ENCODE measurements at regions not wholly inside any gene's neighbourhood (a gene's known extent, or its start where the extent isn't known, plus 50 kb on each side); places are given as distances from the start of the nearest gene placed in this dataset.
A peak's percentile ranks its signal among the peaks of the same experiment; 100 is the strongest.

DNA sequence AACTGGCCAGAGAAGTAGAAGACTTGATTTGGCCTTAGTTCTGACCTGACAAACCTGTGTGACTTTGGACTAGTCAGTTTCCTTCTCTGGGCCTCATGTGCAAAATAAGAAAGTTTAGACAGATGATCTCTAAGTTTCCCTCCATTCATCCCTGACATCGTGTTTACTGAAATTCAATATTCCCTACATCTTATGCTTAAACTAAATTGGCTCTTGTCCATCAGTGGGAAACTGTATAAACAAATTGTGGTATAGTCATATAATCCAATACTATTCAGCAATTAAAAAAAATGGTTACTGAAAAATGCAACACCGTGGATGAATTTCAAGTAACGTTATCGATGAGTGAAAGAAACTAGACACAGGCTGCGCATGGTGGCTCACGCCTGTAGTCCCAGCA is 64.4 kb upstream of the HRH1 start:
- H3K9me3 Mint-ChIP-seq: no peaks in the 10 kb centered on the region

DNA sequence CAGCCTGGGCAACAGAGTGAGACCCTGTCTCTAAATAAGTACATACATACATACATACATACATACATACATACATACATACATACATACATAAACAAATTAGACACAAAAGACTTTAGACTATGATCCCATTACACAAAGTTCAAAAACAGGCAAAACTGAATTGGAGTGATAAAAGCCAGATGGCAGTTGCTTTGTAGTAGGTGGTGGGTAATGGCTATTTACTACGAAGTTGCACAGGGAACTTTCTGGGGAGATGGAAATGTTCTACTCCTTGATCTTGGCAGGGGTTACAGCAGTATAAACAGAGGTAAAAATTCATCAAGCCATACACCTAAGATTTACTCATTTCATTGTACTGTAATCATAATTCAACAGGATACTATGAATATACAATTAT is 63.7 kb upstream of the HRH1 start:
- Mint-ChIP-seq H3K4me1 (no peaks in the 10 kb centered on the region), H3K27ac (no peak overlapping the region), H3K9me3 (no peaks in the 10 kb centered on the region), H3K4me3 (no peak overlapping the region), H3K36me3 (no peaks in the 10 kb centered on the region), H3K27me3 (no peaks in the 10 kb centered on the region)
- no peak for DNase-seq (ENCODE audit: low spot score in 2 of 2)
- no peak for ATAC-seq (ENCODE audit: low read depth)

More for the DNA sequence above, 64.4 kb upstream of the HRH1 start:
- H3K27me3 Mint-ChIP-seq: no peaks in the 10 kb centered on the region
- no peak for DNase-seq (ENCODE audit: low spot score in 2 of 2)
- H3K36me3 Mint-ChIP-seq: no peaks in the 10 kb centered on the region
- no peak overlapping the region for H3K4me3 Mint-ChIP-seq
- H3K4me1 Mint-ChIP-seq: no peaks in the 10 kb centered on the region
- no peak overlapping the region for H3K27ac Mint-ChIP-seq
- no peak for ATAC-seq (ENCODE audit: low read depth)

DNA sequence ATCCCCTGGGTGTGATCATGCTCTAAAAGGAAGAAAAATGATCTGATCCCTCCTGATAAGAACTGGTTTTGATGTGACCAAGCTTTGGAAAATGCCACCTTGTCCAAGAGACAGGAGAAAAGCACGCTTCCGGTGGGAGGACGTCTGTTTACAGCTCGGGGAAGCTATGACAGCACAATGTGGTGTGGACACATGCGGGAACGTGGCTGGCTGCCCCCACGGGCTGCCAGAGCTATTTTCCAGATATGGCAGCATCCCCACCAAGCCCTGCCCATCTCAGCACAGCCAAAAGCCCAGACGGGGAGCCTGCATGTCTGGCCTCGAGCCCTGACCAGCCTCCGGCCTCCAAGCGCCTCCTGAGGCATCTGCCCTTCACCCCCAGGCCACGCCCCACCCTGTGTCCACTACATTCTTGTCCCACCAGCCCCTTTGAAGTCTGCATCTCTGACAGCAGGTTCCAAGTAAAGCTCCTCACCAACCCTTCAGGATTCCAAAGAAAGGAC is 63.2 kb upstream of the HRH1 start:
- ATAC-seq (ENCODE audit: low read depth) (no peak), DNase-seq (ENCODE audit: low spot score in 2 of 2) (no peak)
- no peaks in the 10 kb centered on the region for H3K4me1 Mint-ChIP-seq
- no peaks in the 10 kb centered on the region for H3K27me3 Mint-ChIP-seq
- H3K36me3 Mint-ChIP-seq: no peaks in the 10 kb centered on the region
- H3K9me3 Mint-ChIP-seq: no peaks in the 10 kb centered on the region
- no peak overlapping the region for H3K4me3 Mint-ChIP-seq
- H3K27ac Mint-ChIP-seq: no peak overlapping the region

DNA sequence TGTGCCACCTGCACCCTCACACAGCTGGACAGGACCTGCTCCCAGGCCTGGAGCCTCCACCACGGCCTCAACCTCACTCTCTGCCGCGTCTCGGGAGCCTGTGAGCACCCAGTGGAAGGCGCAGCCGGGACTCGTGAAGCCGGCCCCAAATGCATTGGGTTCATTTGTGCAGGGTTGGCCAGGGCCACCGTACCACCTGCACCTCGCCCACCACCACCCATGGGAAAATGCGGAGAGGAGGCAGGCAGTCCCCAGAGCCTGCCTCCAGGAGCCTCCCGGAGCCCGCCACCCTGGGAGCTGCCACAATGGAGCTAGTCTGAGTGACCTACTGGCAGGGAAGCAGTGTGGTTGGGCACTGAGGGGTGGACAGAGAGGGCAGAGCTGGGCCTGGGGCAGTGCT is 62.5 kb upstream of the HRH1 start:
- Mint-ChIP-seq H3K36me3 (no peaks in the 10 kb centered on the region), H3K27me3 (peaks cover 1% of the 10 kb centered on the region), H3K4me3 (no peak overlapping the region), H3K9me3 (no peaks in the 10 kb centered on the region), H3K27ac (no peak overlapping the region), H3K4me1 (peaks cover 4% of the 10 kb centered on the region)
- ATAC-seq (ENCODE audit: low read depth): no peak
- DNase-seq (ENCODE audit: low spot score in 2 of 2): no peak

DNA sequence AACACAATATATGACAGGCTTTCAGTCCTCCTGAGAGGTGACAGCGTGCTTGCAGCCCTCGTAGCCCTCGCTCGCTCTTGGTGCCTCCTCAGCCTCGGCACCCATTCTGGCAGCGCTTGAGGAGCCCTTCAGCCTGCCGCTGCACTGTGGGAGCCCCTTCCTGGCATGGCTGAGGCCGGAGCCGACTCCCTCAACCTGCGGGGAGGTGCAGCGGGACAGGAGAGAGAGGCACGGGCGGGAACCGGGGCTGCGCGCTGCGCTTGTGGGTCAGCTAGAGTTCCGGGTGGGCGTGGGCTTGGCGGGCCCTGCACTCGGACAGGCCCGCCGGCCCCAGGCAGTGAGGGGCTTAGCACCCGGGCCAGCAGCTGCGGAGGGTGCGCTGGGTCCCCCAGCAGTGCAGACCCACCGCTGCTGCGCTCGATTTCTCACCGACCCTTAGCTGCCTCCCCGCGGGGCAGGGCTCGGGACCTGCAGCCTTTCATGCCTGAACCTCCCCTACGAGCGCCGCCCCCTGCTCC is 60.4 kb upstream of the HRH1 start:
- Mint-ChIP-seq H3K4me3 (no peak overlapping the region), H3K36me3 (no peaks in the 10 kb centered on the region), H3K27me3 (peaks cover 3% of the 10 kb centered on the region), H3K4me1 (peaks cover 4% of the 10 kb centered on the region), H3K27ac (no peak overlapping the region), H3K9me3 (no peaks in the 10 kb centered on the region)
- no peak for DNase-seq (ENCODE audit: low spot score in 2 of 2)
- no peak for ATAC-seq (ENCODE audit: low read depth)

DNA sequence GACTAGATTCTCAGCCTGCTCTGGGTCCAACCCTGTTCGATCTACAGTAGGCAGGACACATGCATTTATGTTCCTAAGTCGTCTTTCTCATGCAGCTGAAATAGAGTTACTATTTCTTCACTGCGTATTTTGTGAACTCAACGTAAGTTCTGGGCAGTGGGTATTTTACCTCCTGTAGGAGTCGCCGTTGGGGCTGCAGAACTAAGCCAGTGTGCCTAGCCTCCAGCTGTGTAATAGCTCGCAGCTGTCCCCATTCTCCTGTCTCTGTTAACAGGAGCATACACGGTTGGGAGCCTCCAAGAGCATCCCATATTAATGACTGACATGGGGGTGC is 58.4 kb upstream of the HRH1 start:
- H3K4me3 Mint-ChIP-seq: no peak overlapping the region
- ATAC-seq (ENCODE audit: low read depth) (no peak), DNase-seq (ENCODE audit: low spot score in 2 of 2) (no peak)
- H3K36me3 Mint-ChIP-seq: no peaks in the 10 kb centered on the region
- no peak overlapping the region for H3K27ac Mint-ChIP-seq
- H3K4me1 Mint-ChIP-seq: peaks cover 4% of the 10 kb centered on the region
- no peaks in the 10 kb centered on the region for H3K9me3 Mint-ChIP-seq
- peaks cover 5% of the 10 kb centered on the region for H3K27me3 Mint-ChIP-seq

DNA sequence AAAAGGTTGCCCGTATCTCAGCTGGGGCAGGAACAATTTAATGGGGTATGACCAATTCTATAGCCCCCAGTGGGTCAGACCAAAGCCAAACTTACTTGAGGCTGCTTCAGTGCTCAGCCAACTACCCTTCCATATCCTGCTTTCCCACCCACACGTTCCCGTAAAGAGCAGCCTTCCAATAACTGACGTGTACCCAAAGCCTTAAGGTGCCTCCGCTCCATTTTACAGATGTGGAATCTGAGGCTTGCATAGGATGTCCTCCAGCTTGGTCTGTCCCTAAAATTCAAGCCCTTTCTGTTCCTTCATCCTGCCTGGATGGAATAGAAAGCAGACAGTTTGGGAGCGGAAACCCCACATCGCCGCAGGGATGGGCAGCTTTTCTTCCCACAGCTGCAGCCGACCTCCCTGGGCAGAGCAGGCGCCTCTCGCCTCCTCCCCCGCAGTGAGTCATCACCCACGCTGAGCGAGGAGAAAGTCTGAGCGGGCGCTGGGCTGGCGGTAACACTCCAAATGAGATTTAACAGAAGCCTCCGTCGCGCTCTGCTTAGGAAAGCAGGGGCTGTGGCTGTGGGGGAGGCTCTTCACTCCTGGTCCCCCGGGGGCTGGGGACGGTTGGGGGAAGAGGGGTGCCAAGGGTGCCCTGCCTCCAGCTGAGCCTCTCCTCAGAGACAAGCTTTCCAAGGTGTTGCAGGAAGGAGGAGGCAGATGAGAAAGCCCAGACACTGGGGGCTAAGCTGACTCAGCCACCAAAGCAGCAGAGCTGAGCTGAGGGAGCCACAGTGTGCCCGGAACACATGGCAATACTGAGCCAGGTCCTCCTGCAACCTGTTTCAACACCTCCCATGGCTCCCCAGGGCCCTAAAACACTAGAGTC is 57.8 kb upstream of the HRH1 start:
- no peak overlapping the region for H3K4me3 Mint-ChIP-seq
- H3K36me3 Mint-ChIP-seq: no peaks in the 10 kb centered on the region
- peaks cover 4% of the 10 kb centered on the region for H3K4me1 Mint-ChIP-seq
- H3K27me3 Mint-ChIP-seq: peaks cover 5% of the 10 kb centered on the region
- no peak for DNase-seq (ENCODE audit: low spot score in 2 of 2)
- no peaks in the 10 kb centered on the region for H3K9me3 Mint-ChIP-seq
- no peak overlapping the region for H3K27ac Mint-ChIP-seq
- ATAC-seq (ENCODE audit: low read depth): peak; percentile 52

DNA sequence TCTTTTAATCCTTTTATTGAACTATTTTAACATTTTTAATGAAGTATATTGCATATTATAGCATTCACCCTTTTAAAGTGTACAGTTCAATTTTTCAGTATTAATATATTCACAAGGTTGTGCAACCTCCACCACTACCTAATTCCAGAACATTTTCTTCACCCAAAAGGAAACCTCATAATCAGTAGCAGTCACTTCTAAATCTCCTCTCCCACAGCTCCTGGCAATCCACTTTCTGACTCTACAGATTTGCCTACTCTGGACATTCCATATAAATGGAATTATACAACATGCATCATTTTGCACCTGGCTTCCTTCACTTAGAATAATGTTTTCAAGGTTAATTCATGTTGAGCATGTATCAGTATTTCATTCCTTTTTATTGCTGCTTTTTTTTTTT is 55.0 kb upstream of the HRH1 start:
- H3K9me3 Mint-ChIP-seq: peaks cover 9% of the 10 kb centered on the region
- H3K4me1 Mint-ChIP-seq: peaks cover 4% of the 10 kb centered on the region
- H3K27ac Mint-ChIP-seq: no peak overlapping the region
- no peak overlapping the region for H3K4me3 Mint-ChIP-seq
- DNase-seq (ENCODE audit: low spot score in 2 of 2) (no peak), ATAC-seq (ENCODE audit: low read depth) (no peak)
- peaks cover 7% of the 10 kb centered on the region for H3K36me3 Mint-ChIP-seq
- peaks cover 8% of the 10 kb centered on the region for H3K27me3 Mint-ChIP-seq
